ENCODE measurements at regions not wholly inside any gene's neighbourhood (a gene's known extent, or its start where the extent isn't known, plus 50 kb on each side); places are given as distances from the start of the nearest gene placed in this dataset.

GRCh38 chr4:130896920-130897319 lies 1801.0 kb downstream of the C4orf33 start:
- TF ChIP-seq TAF1 (IDR thresholded peaks at IDR 0.05; ENCODE audit: control insufficient read depth, extremely low read depth, insufficient read depth, low read length, severe bottlenecking) (no peak), KAT2B (IDR thresholded peaks at IDR 0.05; ENCODE audit: low read depth, low read length) (no peak), CBX1 (IDR thresholded peaks at IDR 0.05; ENCODE audit: low read depth) (no peak), FOXK2 (conservative IDR thresholded peaks at IDR 0.05 in 1 of 2, IDR thresholded peaks at IDR 0.05 in 1 of 2; ENCODE audit: low read depth in 2 of 2) (no peak), MTA2 (IDR thresholded peaks at IDR 0.05; ENCODE audit: low read depth) (no peak), ZKSCAN1 (IDR thresholded peaks at IDR 0.05; ENCODE audit: low read depth, low read length) (no peak), ZNF324 (CRISPR knock-in tag; IDR thresholded peaks at IDR 0.05) (no peak), KLF6 (CRISPR knock-in tag; IDR thresholded peaks at IDR 0.05; ENCODE audit: borderline replicate concordance) (no peak), SIN3A (IDR thresholded peaks at IDR 0.05; ENCODE audit: borderline replicate concordance in 2 of 2, control insufficient read depth in 1 of 2, low read depth in 2 of 2, low read length in 2 of 2) (no peak), ZNF184 (CRISPR knock-in tag; IDR thresholded peaks at IDR 0.05) (no peak), BRF2 (IDR thresholded peaks at IDR 0.05; ENCODE audit: borderline replicate concordance, insufficient read depth, insufficient read length) (no peak)
- H3K36me3 ChIP-seq (ENCODE audit: control insufficient read depth, insufficient read depth, low read length) = no peaks in the 10 kb centered on the region
- BruUV-seq (replicated peaks) = no TSS peak
- CTCF ChIA-PET (ENCODE audit: low intra/inter-chr PET ratio) = no interaction called here
- H3K27ac ChIP-seq (ENCODE audit: extremely low read depth, low read depth, low read length) = no peak overlapping the region
- H3K9ac ChIP-seq (ENCODE audit: insufficient read depth in 1 of 2, low read depth in 2 of 2, low read length in 2 of 2) = no peak overlapping the region
- no peaks in the 10 kb centered on the region for H3K9me1 ChIP-seq (ENCODE audit: control insufficient read depth, insufficient read depth, low read length)
- H3K4me1 ChIP-seq (replicated peaks in 1 of 2; ENCODE audit: control insufficient read depth in 2 of 2, insufficient read depth in 2 of 2, low read length in 2 of 2) = no peaks in the 10 kb centered on the region
- no peak overlapping the region for H2AFZ ChIP-seq (ENCODE audit: low read depth, low read length)
- H3K4me3 ChIP-seq = no peak overlapping the region
- no peaks in the 10 kb centered on the region for H4K20me1 ChIP-seq (replicated peaks; ENCODE audit: control insufficient read depth, insufficient read depth, low read length)
- H3K27me3 ChIP-seq (ENCODE audit: control insufficient read depth in 2 of 2, insufficient read depth in 2 of 2, low read length in 2 of 2) = no peaks in the 10 kb centered on the region
- H3K79me2 ChIP-seq (ENCODE audit: control insufficient read depth, insufficient read depth, low read length) = no peaks in the 10 kb centered on the region
- intact Hi-C loops (cut with micrococcal nuclease) (no loop called here), in situ Hi-C loops (cut with MboI) (no loop called here)
- POLR2A ChIA-PET = no interaction called here
- no peak for FAIRE-seq
- DNase-seq (ENCODE audit: extremely low read depth in 1 of 4, low spot score in 3 of 4) = no peak
- no peaks in the 10 kb centered on the region for H3K9me3 ChIP-seq (replicated peaks; ENCODE audit: control insufficient read depth, insufficient read depth, low read depth, low read length)
- no peak overlapping the region for H3K4me2 ChIP-seq (ENCODE audit: insufficient read depth, low read length)
- no peak for ATAC-seq
